ENCODE measurements at regions not wholly inside any gene's neighbourhood (a gene's known extent, or its start where the extent isn't known, plus 50 kb on each side); places are given as distances from the start of the nearest gene placed in this dataset.

- CTCF ChIA-PET (ENCODE audit: low intra/inter-chr PET ratio, low total read pairs): no interaction called here
- no peaks in the 10 kb centered on the region; a peak in 1 of 5 replicates for H3K27me3 ChIP-seq (ENCODE audit: control insufficient read depth in 1 of 2, insufficient read depth in 2 of 2, low read length in 2 of 2)
- H4K20me1 ChIP-seq (ENCODE audit: insufficient read depth, low read length): no peaks in the 10 kb centered on the region
- 0 out of 2 replicates have a peak, but pooled peaks cover 5% of the 10 kb centered on the region for H3K4me1 ChIP-seq (ENCODE audit: insufficient read depth, low read length)
- H2AFZ ChIP-seq (ENCODE audit: low read length): no peak overlapping the region
- DNase-seq (ENCODE audit: low spot score) (no peak), FAIRE-seq (no peak), ATAC-seq (no peak)
- no peaks in the 10 kb centered on the region for H3K36me3 ChIP-seq (replicated peaks in 1 of 2; ENCODE audit: control insufficient read depth in 1 of 2, insufficient read depth in 2 of 2, low read length in 2 of 2)
- intact Hi-C loops (cut with micrococcal nuclease; ENCODE audit: unreplicated experiment) (no loop called here), in situ Hi-C loops (cut with HindIII; ENCODE audit: extremely low pct_ligation_motif_present, low pct_unique_long_range_greater_than_20kb) (no loop called here)
- H3K27ac ChIP-seq (ENCODE audit: extremely low read length, insufficient read depth, low read length): no peak overlapping the region
- no peak overlapping the region for H3K9ac ChIP-seq (ENCODE audit: insufficient read depth, low read depth, low read length)
- no TSS peak for BruUV-seq (replicated peaks)
- 61% methylated on average over 8 of the region's 8 CpGs for WGBS (ENCODE audit: low lambda C conversion rate)
- no peak overlapping the region for H3K4me2 ChIP-seq (ENCODE audit: low read depth, low read length)
- no peak overlapping the region for H3K4me3 ChIP-seq (replicated peaks in 1 of 3; ENCODE audit: insufficient read depth in 1 of 3, low read depth in 2 of 3, low read length in 3 of 3)
- POLR2A ChIA-PET: no interaction called here
- H3K79me2 ChIP-seq (ENCODE audit: insufficient read depth, low read length): no peaks in the 10 kb centered on the region
- peaks cover 2% of the 10 kb centered on the region; the same call in 1 of the 2 replicates for H3K9me3 ChIP-seq (ENCODE audit: low read length)
- TF ChIP-seq RNF219 (CRISPR knock-in tag; IDR thresholded peaks at IDR 0.05): no peak
- TF ChIP-seq ZNF552 (CRISPR knock-in tag; IDR thresholded peaks at IDR 0.05; ENCODE audit: borderline replicate concordance): no peak
- TF ChIP-seq ONECUT2 (CRISPR knock-in tag; IDR thresholded peaks at IDR 0.05): peak; percentile 61; the same call in 1 of the 2 replicates
- TF ChIP-seq ZNF672 (CRISPR knock-in tag; IDR thresholded peaks at IDR 0.05): no peak
- 0 out of 2 replicates have a peak, but pooled peaks have one; percentile 41 for TF ChIP-seq PBX2 (CRISPR knock-in tag; IDR thresholded peaks at IDR 0.05)
- no peak for TF ChIP-seq SNAI1 (CRISPR knock-in tag; IDR thresholded peaks at IDR 0.05; ENCODE audit: borderline replicate concordance)
- TF ChIP-seq JUND (CRISPR knock-in tag; IDR thresholded peaks at IDR 0.05): no peak
- TF ChIP-seq CSRNP1 (CRISPR knock-in tag; IDR thresholded peaks at IDR 0.05): no peak
- no peak for TF ChIP-seq ZNF160 (CRISPR knock-in tag; IDR thresholded peaks at IDR 0.05)
- TF ChIP-seq ZMYM4 (CRISPR knock-in tag; IDR thresholded peaks at IDR 0.05): no peak
- no peak for TF ChIP-seq THAP8 (CRISPR knock-in tag; IDR thresholded peaks at IDR 0.05; ENCODE audit: borderline replicate concordance)
- TF ChIP-seq TRAFD1 (CRISPR knock-in tag; IDR thresholded peaks at IDR 0.05; ENCODE audit: borderline replicate concordance): no peak
- TF ChIP-seq HIC2 (CRISPR knock-in tag; IDR thresholded peaks at IDR 0.05; ENCODE audit: low read depth): no peak
Measured at GRCh38 chr10:61186408-61186807, 242.4 kb upstream of the RHOBTB1 start.
